ENCODE measurements at regions not wholly inside any gene's neighbourhood (a gene's known extent, or its start where the extent isn't known, plus 50 kb on each side); places are given as distances from the start of the nearest gene placed in this dataset.
"Not testable (repeated sequence)": the region's sequence is repeated elsewhere in the genome, so short reads cannot be mapped to it uniquely, and the experiment has no call there.

GRCh38 chr14:43410631-43411030 is 1096.5 kb downstream of the FSCB start:
- H3K27me3 ChIP-seq (ENCODE audit: control insufficient read depth, insufficient read depth, low read length): no peaks in the 10 kb centered on the region
- H3K36me3 ChIP-seq (replicated peaks; ENCODE audit: control insufficient read depth, insufficient read depth, low read length): no peaks in the 10 kb centered on the region
- no peak overlapping the region for H3K4me3 ChIP-seq (ENCODE audit: insufficient read depth, low read depth, low read length)
- DNase-seq: peak; percentile 2

- DNase-seq: no peak
- Histone ChIP-seq H3K36me3 (replicated peaks; ENCODE audit: control insufficient read depth, insufficient read depth, low read length) (no peaks in the 10 kb centered on the region), H3K27me3 (ENCODE audit: control insufficient read depth, insufficient read depth, low read length) (no peaks in the 10 kb centered on the region), H3K4me3 (ENCODE audit: insufficient read depth, low read depth, low read length) (no peak overlapping the region)
These were observed 1098.6 kb downstream of the FSCB start for GRCh38 chr14:43408472-43408871.

GRCh38 chr14:43407706-43408105 is 1099.4 kb downstream of the FSCB start:
- Histone ChIP-seq H3K4me3 (ENCODE audit: insufficient read depth, low read depth, low read length) (no peak overlapping the region), H3K27me3 (ENCODE audit: control insufficient read depth, insufficient read depth, low read length) (no peaks in the 10 kb centered on the region), H3K36me3 (replicated peaks; ENCODE audit: control insufficient read depth, insufficient read depth, low read length) (no peaks in the 10 kb centered on the region)
- DNase-seq: no peak

- Histone ChIP-seq H3K27me3 (ENCODE audit: control insufficient read depth, insufficient read depth, low read length) (no peaks in the 10 kb centered on the region), H3K4me3 (ENCODE audit: insufficient read depth, low read depth, low read length) (no peak overlapping the region), H3K36me3 (replicated peaks; ENCODE audit: control insufficient read depth, insufficient read depth, low read length) (no peaks in the 10 kb centered on the region)
- DNase-seq: no peak
These were observed 1100.2 kb downstream of the FSCB start for GRCh38 chr14:43406931-43407330.

- no peak for DNase-seq
- Histone ChIP-seq H3K36me3 (replicated peaks; ENCODE audit: control insufficient read depth, insufficient read depth, low read length) (no peaks in the 10 kb centered on the region), H3K27me3 (ENCODE audit: control insufficient read depth, insufficient read depth, low read length) (no peaks in the 10 kb centered on the region), H3K4me3 (ENCODE audit: insufficient read depth, low read depth, low read length) (no peak overlapping the region)
These were observed 1107.8 kb downstream of the FSCB start for GRCh38 chr14:43399289-43399688.

- not testable (repeated sequence) for H3K4me3 ChIP-seq (ENCODE audit: insufficient read depth, low read depth, low read length); H3K36me3 ChIP-seq (replicated peaks; ENCODE audit: control insufficient read depth, insufficient read depth, low read length); H3K27me3 ChIP-seq (ENCODE audit: control insufficient read depth, insufficient read depth, low read length); DNase-seq
These were observed 1136.6 kb downstream of the FSCB start for GRCh38 chr14:43370565-43370896.

GRCh38 chr14:43369710-43370564 is 1137.1 kb downstream of the FSCB start:
- Histone ChIP-seq H3K36me3 (replicated peaks; ENCODE audit: control insufficient read depth, insufficient read depth, low read length) (no peaks in the 10 kb centered on the region), H3K4me3 (ENCODE audit: insufficient read depth, low read depth, low read length) (no peak overlapping the region), H3K27me3 (ENCODE audit: control insufficient read depth, insufficient read depth, low read length) (no peaks in the 10 kb centered on the region)
- DNase-seq: no peak

- DNase-seq: no peak
- Histone ChIP-seq H3K27me3 (ENCODE audit: control insufficient read depth, insufficient read depth, low read length) (no peaks in the 10 kb centered on the region), H3K36me3 (replicated peaks; ENCODE audit: control insufficient read depth, insufficient read depth, low read length) (no peaks in the 10 kb centered on the region), H3K4me3 (ENCODE audit: insufficient read depth, low read depth, low read length) (no peak overlapping the region)
These were observed 1144.5 kb downstream of the FSCB start for GRCh38 chr14:43362586-43362985.

- H3K27me3 ChIP-seq (ENCODE audit: control insufficient read depth, insufficient read depth, low read length): no peaks in the 10 kb centered on the region
- no peaks in the 10 kb centered on the region for H3K36me3 ChIP-seq (replicated peaks; ENCODE audit: control insufficient read depth, insufficient read depth, low read length)
- DNase-seq: no peak
- H3K4me3 ChIP-seq (ENCODE audit: insufficient read depth, low read depth, low read length): no peak overlapping the region
These were observed 1145.3 kb downstream of the FSCB start for GRCh38 chr14:43361751-43362150.

GRCh38 chr14:43360239-43360638 is 1146.8 kb downstream of the FSCB start:
- H3K36me3 ChIP-seq (replicated peaks; ENCODE audit: control insufficient read depth, insufficient read depth, low read length): no peaks in the 10 kb centered on the region
- no peak overlapping the region for H3K4me3 ChIP-seq (ENCODE audit: insufficient read depth, low read depth, low read length)
- no peak for DNase-seq
- H3K27me3 ChIP-seq (ENCODE audit: control insufficient read depth, insufficient read depth, low read length): no peaks in the 10 kb centered on the region

- Histone ChIP-seq H3K36me3 (replicated peaks; ENCODE audit: control insufficient read depth, insufficient read depth, low read length) (no peaks in the 10 kb centered on the region), H3K27me3 (ENCODE audit: control insufficient read depth, insufficient read depth, low read length) (no peaks in the 10 kb centered on the region), H3K4me3 (ENCODE audit: insufficient read depth, low read depth, low read length) (no peak overlapping the region)
- no peak for DNase-seq
These were observed 1147.8 kb downstream of the FSCB start for GRCh38 chr14:43359317-43359716.

GRCh38 chr14:43356979-43357545 is 1150.0 kb downstream of the FSCB start:
- DNase-seq: no peak
- Histone ChIP-seq H3K27me3 (ENCODE audit: control insufficient read depth, insufficient read depth, low read length) (no peaks in the 10 kb centered on the region), H3K4me3 (ENCODE audit: insufficient read depth, low read depth, low read length) (no peak overlapping the region), H3K36me3 (replicated peaks; ENCODE audit: control insufficient read depth, insufficient read depth, low read length) (no peaks in the 10 kb centered on the region)

- Histone ChIP-seq H3K27me3 (ENCODE audit: control insufficient read depth, insufficient read depth, low read length) (no peaks in the 10 kb centered on the region), H3K36me3 (replicated peaks; ENCODE audit: control insufficient read depth, insufficient read depth, low read length) (no peaks in the 10 kb centered on the region), H3K4me3 (ENCODE audit: insufficient read depth, low read depth, low read length) (no peak overlapping the region)
- DNase-seq: no peak
These were observed 1150.7 kb downstream of the FSCB start for GRCh38 chr14:43356382-43356781.

GRCh38 chr14:43341921-43342320 is 1165.2 kb downstream of the FSCB start:
- Histone ChIP-seq H3K4me3 (ENCODE audit: insufficient read depth, low read depth, low read length) (no peak overlapping the region), H3K27me3 (ENCODE audit: control insufficient read depth, insufficient read depth, low read length) (no peaks in the 10 kb centered on the region), H3K36me3 (replicated peaks; ENCODE audit: control insufficient read depth, insufficient read depth, low read length) (no peaks in the 10 kb centered on the region)
- DNase-seq: no peak

GRCh38 chr14:43338713-43339112 is 1168.4 kb downstream of the FSCB start:
- H3K27me3 ChIP-seq (ENCODE audit: control insufficient read depth, insufficient read depth, low read length): no peaks in the 10 kb centered on the region
- H3K36me3 ChIP-seq (replicated peaks; ENCODE audit: control insufficient read depth, insufficient read depth, low read length): no peaks in the 10 kb centered on the region
- H3K4me3 ChIP-seq (ENCODE audit: insufficient read depth, low read depth, low read length): no peak overlapping the region
- DNase-seq: no peak

All from H7 (cell line).